HepG2 (cell line): ENCODE measurements at regions not wholly inside any gene's neighbourhood (a gene's known extent, or its start where the extent isn't known, plus 50 kb on each side); places are given as distances from the start of the nearest gene placed in this dataset.
A peak's percentile ranks its signal among the peaks of the same experiment; 100 is the strongest.

Source experiments
- ATAC-seq: fragments of 200-7000 bp; cut with Tn5 transposase; 3 replicates; pipeline ENCODE4 v1.9.1; 2020; ENCODE audit warnings: mild to moderate bottlenecking, moderate library complexity
- BruUV-seq: library from RNA; stranded (reverse); fragments of 400-500 nt; replicated peaks from 2 replicates; lab custom pipeline; 2021; lab: Mats Ljungman, UMichigan
- CTCF ChIA-PET: fragments of 300-600 bp; formaldehyde crosslinking; extraction: SDS; loops from one replicate; lab custom pipeline; 2021; ENCODE audit warnings: low total read pairs, inconsistent platforms, low intra/inter-chr PET ratio; lab: Yijun Ruan, JAX
- POLR2A ChIA-PET: fragments of 350-600 bp; sonication (Branson Sonifier 250); formaldehyde crosslinking; loops from one replicate; lab custom pipeline; 2020; ENCODE audit warnings: antibody characterized with exemption, inconsistent platforms; lab: Yijun Ruan, JAX
- DNase-seq: peaks from one replicate; pipeline ENCODE4 v3.0.0-alpha.2; 2015; ENCODE audit warnings: low spot score
- FAIRE-seq: peaks from 3 replicates; lab custom pipeline; 2011; peaks lifted over from hg19 to GRCh38; lab: Jason Lieb, UNC
- H2AFZ ChIP-seq: one replicate; pipeline ENCODE4 v1.6.1; 2011; ENCODE audit warnings: low read length, inconsistent platforms
- H3K27ac ChIP-seq: fragments of 300-600 bp; 3 replicates; pipeline ENCODE4 v1.8.0; 2011; ENCODE audit warnings: mixed run types, mild to moderate bottlenecking, mixed read lengths, low read length, inconsistent platforms; ENCODE audit not compliant: insufficient read depth; ENCODE audit errors: extremely low read length
- H3K27me3 ChIP-seq, 2 experiments: fragments of 200-600 bp in 1 of 2; 2 replicates in 1 of 2; 3 replicates in 1 of 2; pipeline versions ENCODE4 v1.6.0 to v1.8.0; 2011; ENCODE audit warnings: low read length in 2 of 2, mild to moderate bottlenecking in 2 of 2, moderate library complexity in 2 of 2, inconsistent platforms in 1 of 2; ENCODE audit not compliant: insufficient read depth in 2 of 2, control insufficient read depth in 1 of 2
- H3K36me3 ChIP-seq, 2 experiments: fragments of 200-600 bp in 1 of 2; replicated peaks in 1 of 2; 2 replicates in 1 of 2; 3 replicates in 1 of 2; pipeline versions ENCODE4 v1.5.1 to v1.8.0; 2011; ENCODE audit warnings: low read length in 2 of 2, inconsistent platforms in 1 of 2; ENCODE audit not compliant: insufficient read depth in 2 of 2, control insufficient read depth in 1 of 2
- H3K4me1 ChIP-seq: 2 replicates; pipeline ENCODE4 v1.5.1; 2012; ENCODE audit warnings: low read length, inconsistent platforms; ENCODE audit not compliant: insufficient read depth
- H3K4me2 ChIP-seq: 2 replicates; pipeline ENCODE4 v1.6.0; 2011; ENCODE audit warnings: low read depth, low read length, inconsistent platforms
- H3K4me3 ChIP-seq, 3 experiments: fragments of 200-600 bp in 1 of 3; sonication (generic), shearing (Covaris generic) in 1 of 3; replicated peaks in 1 of 3; 2 replicates each; pipeline ENCODE4 v1.5.1; 2011 to 2016; ENCODE audit warnings: low read length in 3 of 3, inconsistent platforms in 2 of 3, low read depth in 2 of 3, mild to moderate bottlenecking in 2 of 3, control low read depth in 1 of 3, mixed read lengths in 1 of 3; ENCODE audit not compliant: insufficient read depth in 1 of 3
- H3K79me2 ChIP-seq: one replicate; pipeline ENCODE4 v1.6.1; 2011; ENCODE audit warnings: low read length, inconsistent platforms; ENCODE audit not compliant: insufficient read depth
- H3K9ac ChIP-seq: 2 replicates; pipeline ENCODE4 v1.6.0; 2011; ENCODE audit warnings: mild to moderate bottlenecking, low read depth, low read length, inconsistent platforms; ENCODE audit not compliant: insufficient read depth
- H3K9me3 ChIP-seq: 2 replicates; pipeline ENCODE4 v1.5.1; 2012; ENCODE audit warnings: mild to moderate bottlenecking, low read length
- H4K20me1 ChIP-seq: 2 replicates; pipeline ENCODE4 v1.6.0; 2011; ENCODE audit warnings: inconsistent platforms, mild to moderate bottlenecking, low read length, moderate library complexity; ENCODE audit not compliant: insufficient read depth
- ATF7 ChIP-seq, 2 experiments: fragments of 450-650 bp in 1 of 2; sonication (generic) in 1 of 2; formaldehyde crosslinking in 1 of 2; IDR thresholded peaks; 2 replicates each; pipeline versions ENCODE4 v1.4.0 to v1.6.1; 2016 to 2020; ENCODE audit warnings: antibody characterized with exemption in 1 of 2, mild to moderate bottlenecking in 1 of 2, missing genetic modification reagents in 1 of 2
- RBAK ChIP-seq: sonication (generic); formaldehyde crosslinking; IDR thresholded peaks from 2 replicates; pipeline ENCODE4 v1.5.1; 2020; ENCODE audit warnings: mild to moderate bottlenecking, missing genetic modification reagents
- REXO4 ChIP-seq: sonication (generic); formaldehyde crosslinking; IDR thresholded peaks from 2 replicates; pipeline ENCODE4 v1.8.0; 2022; ENCODE audit warnings: missing genetic modification reagents, mild to moderate bottlenecking, borderline replicate concordance
- ZNF274 ChIP-seq: sonication (generic); formaldehyde crosslinking; IDR thresholded peaks from 2 replicates; pipeline ENCODE4 v1.5.1; 2020; ENCODE audit warnings: mild to moderate bottlenecking, missing genetic modification reagents
- WGBS: methylation state at CpG from one replicate; pipeline ENCODE4 v1.1.6; 2017; ENCODE audit warnings: low lambda C conversion rate; 5-methylcytosine and 5-hydroxymethylcytosine counted together
- in situ Hi-C: cut with HindIII; loops from 2 replicates; pipeline ENCODE4 v1.10.0; 2017; ENCODE audit warnings: low pct_unique_long_range_greater_than_20kb; ENCODE audit not compliant: extremely low pct_ligation_motif_present
- intact Hi-C: fragments of 100-400 bp; cut with micrococcal nuclease; formaldehyde crosslinking; loops from one replicate; pipeline ENCODE4 v1.10.0; 2022; ENCODE audit not compliant: unreplicated experiment
- TF ChIP-seq, protein P1 (sequence below): sonication (generic); formaldehyde crosslinking; IDR thresholded peaks from 2 replicates; pipeline ENCODE4 v1.8.0; 2023; ENCODE audit warnings: mild to moderate bottlenecking, missing genetic modification reagents
- TF ChIP-seq, protein P2 (sequence below): IDR thresholded peaks from 2 replicates; pipeline ENCODE4 v1.6.1; 2012; ENCODE audit warnings: low read depth, low read length, improper control_type of control experiment

DNA sequence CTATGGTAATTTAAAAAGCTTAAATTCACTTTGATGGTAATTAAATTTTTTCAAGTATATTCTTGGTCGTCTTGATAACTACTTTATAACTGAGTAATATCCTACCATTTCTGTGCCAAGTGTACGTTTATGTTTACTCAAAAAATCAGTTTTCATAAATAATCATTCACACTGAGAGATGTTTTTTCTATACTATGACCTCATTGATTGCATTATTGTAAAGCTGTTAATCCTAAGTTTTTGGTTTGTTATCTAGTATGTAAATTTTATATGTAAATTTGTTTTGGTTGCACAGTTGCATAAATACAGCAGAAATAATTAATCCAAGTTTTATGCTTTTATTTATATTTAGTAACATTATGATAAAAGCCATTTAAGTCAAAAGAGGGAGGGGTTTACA lies 196.4 kb upstream of the PRICKLE1 start:
- ATAC-seq, result no peak
- Histone ChIP-seq H3K9ac (no peak overlapping the region), H3K4me2 (no peak overlapping the region), H4K20me1 (no peaks in the 10 kb centered on the region), H3K9me3 (no peaks in the 10 kb centered on the region), H2AFZ (no peak overlapping the region), H3K4me1 (no peaks in the 10 kb centered on the region), H3K36me3 (no peaks in the 10 kb centered on the region)
- BruUV-seq, result no TSS peak
- no peak for FAIRE-seq
- TF ChIP-seq ATF7 (IDR thresholded peaks at IDR 0.05), result peak; percentile 50; the same call in 1 of the 2 replicates
- TF ChIP-seq ATF7 (CRISPR knock-in tag; IDR thresholded peaks at IDR 0.05), result no peak
- TF ChIP-seq ZNF274 (CRISPR knock-in tag), result no peak
- TF ChIP-seq, all 625 proteins: peak for 1
- 0% methylated on average over 2 of the region's 2 CpGs for WGBS
- POLR2A ChIA-PET, result no interaction called here
- Histone ChIP-seq H3K4me3 (no peak overlapping the region), H3K27ac (no peak overlapping the region), H3K79me2 (no peaks in the 10 kb centered on the region), H3K27me3 (no peaks in the 10 kb centered on the region)
- no peak for DNase-seq
- in situ Hi-C loops, result no loop called here
- CTCF ChIA-PET, result no interaction called here
- intact Hi-C loops, result no loop called here

DNA sequence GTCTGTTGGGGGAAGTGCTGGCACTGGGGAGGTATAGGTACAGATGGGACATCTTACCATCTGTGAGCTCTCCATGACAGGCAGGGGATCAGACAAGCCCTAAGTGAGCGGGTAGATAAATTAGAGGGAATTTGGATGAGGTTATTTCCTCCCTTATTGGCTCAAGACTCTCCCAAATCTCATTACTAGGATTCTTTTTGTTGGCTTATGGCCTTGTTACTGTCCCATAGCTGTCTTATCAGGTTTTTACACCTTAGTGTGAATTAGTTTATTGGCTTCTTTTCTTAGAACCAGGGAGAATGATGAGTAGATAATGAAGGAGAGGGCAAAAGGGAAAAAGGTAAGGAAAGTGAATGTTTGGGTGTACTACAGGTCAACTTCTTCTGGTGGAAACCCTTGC lies 191.1 kb upstream of the PRICKLE1 start:
- H4K20me1 ChIP-seq, result no peaks in the 10 kb centered on the region
- ChIA-PET CTCF (no interaction called here), POLR2A (no interaction called here)
- H2AFZ ChIP-seq, result no peak overlapping the region
- H3K9ac ChIP-seq, result no peak overlapping the region
- ATAC-seq (no peak), DNase-seq (no peak), FAIRE-seq (no peak)
- in situ Hi-C loops, result no loop called here
- no peaks in the 10 kb centered on the region for H3K79me2 ChIP-seq
- H3K36me3 ChIP-seq, result no peaks in the 10 kb centered on the region
- H3K4me3 ChIP-seq, result no peak overlapping the region
- H3K4me1 ChIP-seq, result no peaks in the 10 kb centered on the region
- TF ChIP-seq, protein P1, sequence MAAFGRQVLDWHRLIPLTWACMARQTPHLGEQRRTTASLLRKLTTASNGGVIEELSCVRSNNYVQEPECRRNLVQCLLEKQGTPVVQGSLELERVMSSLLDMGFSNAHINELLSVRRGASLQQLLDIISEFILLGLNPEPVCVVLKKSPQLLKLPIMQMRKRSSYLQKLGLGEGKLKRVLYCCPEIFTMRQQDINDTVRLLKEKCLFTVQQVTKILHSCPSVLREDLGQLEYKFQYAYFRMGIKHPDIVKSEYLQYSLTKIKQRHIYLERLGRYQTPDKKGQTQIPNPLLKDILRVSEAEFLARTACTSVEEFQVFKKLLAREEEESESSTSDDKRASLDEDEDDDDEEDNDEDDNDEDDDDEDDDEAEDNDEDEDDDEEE (CRISPR knock-in tag), result no peak
- TF ChIP-seq, protein P2, sequence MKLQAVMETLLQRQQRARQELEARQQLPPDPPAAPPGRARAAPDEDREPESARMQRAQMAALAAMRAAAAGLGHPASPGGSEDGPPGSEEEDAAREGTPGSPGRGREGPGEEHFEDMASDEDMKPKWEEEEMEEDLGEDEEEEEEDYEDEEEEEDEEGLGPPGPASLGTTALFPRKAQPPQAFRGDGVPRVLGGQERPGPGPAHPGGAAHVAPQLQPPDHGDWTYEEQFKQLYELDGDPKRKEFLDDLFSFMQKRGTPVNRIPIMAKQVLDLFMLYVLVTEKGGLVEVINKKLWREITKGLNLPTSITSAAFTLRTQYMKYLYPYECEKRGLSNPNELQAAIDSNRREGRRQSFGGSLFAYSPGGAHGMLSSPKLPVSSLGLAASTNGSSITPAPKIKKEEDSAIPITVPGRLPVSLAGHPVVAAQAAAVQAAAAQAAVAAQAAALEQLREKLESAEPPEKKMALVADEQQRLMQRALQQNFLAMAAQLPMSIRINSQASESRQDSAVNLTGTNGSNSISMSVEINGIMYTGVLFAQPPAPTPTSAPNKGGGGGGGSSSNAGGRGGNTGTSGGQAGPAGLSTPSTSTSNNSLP, result no peak
- TF ChIP-seq REXO4 (no peak), RBAK (CRISPR knock-in tag) (no peak)
- H3K27me3 ChIP-seq, result no peaks in the 10 kb centered on the region; a peak in 1 of 5 replicates
- no peaks in the 10 kb centered on the region for H3K9me3 ChIP-seq
- 0% methylated on average over 1 of the region's 1 CpG for WGBS
- intact Hi-C loops, result no loop called here
- no TSS peak for BruUV-seq
- no peak overlapping the region for H3K4me2 ChIP-seq
- H3K27ac ChIP-seq, result no peak overlapping the region
